RWPE2 (cell line): ENCODE measurements at regions not wholly inside any gene's neighbourhood (a gene's known extent, or its start where the extent isn't known, plus 50 kb on each side); places are given as distances from the start of the nearest gene placed in this dataset.

Experiments used
- ATAC-seq: fragments of 200-7000 bp; cut with Tn5 transposase; 3 replicates; pipeline ENCODE4 v1.9.1; 2021; ENCODE audit warnings: low read depth
- DNase-seq: peaks from one replicate; pipeline ENCODE4 v3.0.0-alpha.2; 2020; ENCODE audit warnings: low spot score
- H3K27ac ChIP-seq: fragments of 450-650 bp; 2 replicates; pipeline ENCODE4 v1.5.1; 2017; ENCODE audit warnings: mild to moderate bottlenecking; ENCODE audit not compliant: poor library complexity, severe bottlenecking
- H3K27me3 ChIP-seq: fragments of 250-450 bp; sonication (Bioruptor Pico); 2 replicates; pipeline ENCODE4 v1.5.1; 2021; ENCODE audit warnings: mild to moderate bottlenecking, moderate library complexity; ENCODE audit not compliant: insufficient read depth, poor library complexity, severe bottlenecking
- H3K36me3 ChIP-seq: fragments of 250-450 bp; sonication (Bioruptor Pico); 2 replicates; pipeline ENCODE4 v1.5.1; 2020; ENCODE audit warnings: low read depth, mild to moderate bottlenecking, moderate library complexity
- H3K4me1 ChIP-seq: fragments of 250-450 bp; sonication (Bioruptor Pico); 2 replicates; pipeline ENCODE4 v1.5.1; 2021; ENCODE audit warnings: mild to moderate bottlenecking, moderate library complexity; ENCODE audit not compliant: insufficient read depth, poor library complexity, severe bottlenecking
- H3K4me3 ChIP-seq: fragments of 250-450 bp; sonication (Bioruptor Pico); 2 replicates; pipeline ENCODE4 v1.5.1; 2021; ENCODE audit warnings: mild to moderate bottlenecking, moderate library complexity; ENCODE audit not compliant: severe bottlenecking
- H3K9me3 ChIP-seq: fragments of 250-450 bp; sonication (Bioruptor Pico); 2 replicates; pipeline ENCODE4 v1.5.1; 2021; ENCODE audit warnings: mild to moderate bottlenecking, moderate library complexity; ENCODE audit not compliant: severe bottlenecking
- CTCF ChIP-seq: fragments of 450-650 bp; IDR thresholded peaks from one replicate; pipeline ENCODE4 v1.5.1; 2017; ENCODE audit warnings: mild to moderate bottlenecking, moderate library complexity; ENCODE audit not compliant: poor library complexity, severe bottlenecking

GRCh38 chr6:88490195-88490907, 324.2 kb upstream of the CNR1 start:
- Histone ChIP-seq H3K27ac (no peak overlapping the region), H3K4me3 (no peak overlapping the region), H3K36me3 (no peaks in the 10 kb centered on the region), H3K9me3 (no peaks in the 10 kb centered on the region), H3K4me1 (no peaks in the 10 kb centered on the region), H3K27me3 (no peaks in the 10 kb centered on the region)
- no peak for ATAC-seq
- no peak for DNase-seq
- TF ChIP-seq CTCF: no peak

GRCh38 chr6:88483424-88483823, 317.3 kb upstream of the CNR1 start:
- DNase-seq (no peak), ATAC-seq (no peak)
- Histone ChIP-seq H3K27ac (no peak overlapping the region), H3K27me3 (no peaks in the 10 kb centered on the region), H3K36me3 (no peaks in the 10 kb centered on the region), H3K4me3 (no peak overlapping the region), H3K4me1 (no peaks in the 10 kb centered on the region), H3K9me3 (peaks cover 6% of the 10 kb centered on the region)
- no peak for TF ChIP-seq CTCF

- Histone ChIP-seq H3K4me1 (no peaks in the 10 kb centered on the region), H3K9me3 (peaks cover 6% of the 10 kb centered on the region), H3K4me3 (no peak overlapping the region), H3K36me3 (no peaks in the 10 kb centered on the region), H3K27ac (no peak overlapping the region), H3K27me3 (no peaks in the 10 kb centered on the region)
- TF ChIP-seq CTCF: no peak
- ATAC-seq (no peak), DNase-seq (no peak)
These were observed 316.3 kb upstream of the CNR1 start for GRCh38 chr6:88482465-88482864.

GRCh38 chr6:88481519-88481918, 315.4 kb upstream of the CNR1 start:
- H3K9me3 ChIP-seq: peaks cover 6% of the 10 kb centered on the region
- no peak overlapping the region for H3K27ac ChIP-seq
- ATAC-seq: no peak
- no peak for DNase-seq
- H3K4me1 ChIP-seq: no peaks in the 10 kb centered on the region
- H3K36me3 ChIP-seq: no peaks in the 10 kb centered on the region
- H3K27me3 ChIP-seq: no peaks in the 10 kb centered on the region
- no peak overlapping the region for H3K4me3 ChIP-seq
- TF ChIP-seq CTCF: no peak

GRCh38 chr6:88480816-88481215, 314.7 kb upstream of the CNR1 start:
- Histone ChIP-seq H3K27me3 (no peaks in the 10 kb centered on the region), H3K36me3 (no peaks in the 10 kb centered on the region), H3K4me1 (no peaks in the 10 kb centered on the region), H3K9me3 (peaks cover 6% of the 10 kb centered on the region), H3K27ac (no peak overlapping the region), H3K4me3 (no peak overlapping the region)
- DNase-seq: no peak
- no peak for ATAC-seq
- TF ChIP-seq CTCF: no peak
